ENCODE measurements at regions not wholly inside any gene's neighbourhood (a gene's known extent, or its start where the extent isn't known, plus 50 kb on each side); places are given as distances from the start of the nearest gene placed in this dataset.

DNA sequence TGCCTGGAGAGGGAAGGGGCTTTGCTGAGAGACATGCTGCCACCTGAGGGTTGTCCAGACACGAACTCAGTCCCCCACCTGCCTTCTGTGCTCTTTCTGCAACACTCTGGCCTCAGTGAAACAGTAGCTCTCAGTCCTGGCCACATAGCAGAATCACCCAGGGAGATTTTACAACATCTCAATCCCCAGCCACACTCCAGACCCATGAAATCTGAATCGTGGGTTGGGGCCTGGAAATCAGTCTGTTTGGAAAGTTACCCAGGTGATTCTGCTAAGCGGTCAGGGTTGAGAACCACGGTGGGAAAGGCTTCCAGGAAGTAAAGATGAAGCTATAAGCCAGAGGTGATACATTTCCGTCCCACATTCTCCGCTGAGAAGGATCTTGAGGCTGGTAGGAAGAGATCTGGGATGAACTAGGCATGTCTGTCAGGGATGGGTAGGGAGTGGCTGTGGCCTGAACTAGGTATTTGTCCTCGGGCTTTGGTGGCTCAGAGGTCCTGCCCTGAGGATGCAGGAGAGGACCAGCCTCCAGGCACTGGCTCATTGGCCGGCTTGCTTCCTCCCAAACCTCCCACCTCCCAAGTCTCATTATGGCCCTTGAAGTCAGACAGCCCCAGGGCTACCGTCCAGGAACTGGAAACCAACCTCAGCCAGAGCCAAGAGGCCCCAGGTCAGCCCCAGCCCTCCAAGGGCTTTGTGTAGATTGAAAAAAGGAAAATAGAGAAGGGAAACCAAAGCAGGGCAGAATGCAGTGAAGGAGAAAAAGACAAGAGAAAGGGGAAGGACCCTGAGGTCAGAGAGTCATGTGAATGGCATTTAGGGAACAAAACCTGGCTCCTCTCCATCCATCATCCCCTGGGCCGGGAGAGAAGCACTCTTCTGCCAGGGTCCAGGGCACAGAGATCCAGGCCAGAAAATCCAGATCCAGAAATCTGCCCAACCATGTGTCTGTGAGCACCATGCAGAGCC is 119.6 kb downstream of the ZFP36L2 start:
- no TSS peak for BruUV-seq (replicated peaks)
- Histone ChIP-seq H3K9me3 (replicated peaks; ENCODE audit: control insufficient read depth, insufficient read depth, low read length) (no peaks in the 10 kb centered on the region), H3K4me1 (ENCODE audit: control insufficient read depth, extremely low read depth, insufficient read depth, low read length) (peaks cover 4% of the 10 kb centered on the region), H3K9ac (replicated peaks; ENCODE audit: extremely low read depth, insufficient read depth, low read length) (no peak overlapping the region), H3K27me3 (ENCODE audit: control insufficient read depth in 2 of 2, insufficient read depth in 2 of 2, low read length in 2 of 2) (no peaks in the 10 kb centered on the region), H3K79me2 (ENCODE audit: control insufficient read depth, insufficient read depth, low read length) (no peaks in the 10 kb centered on the region), H3K27ac (ENCODE audit: insufficient read depth, low read depth, low read length) (no peak overlapping the region), H4K20me1 (replicated peaks; ENCODE audit: control insufficient read depth, extremely low read depth, insufficient read depth, low read length) (no peaks in the 10 kb centered on the region), H3K4me2 (ENCODE audit: insufficient read depth, low read length) (no peak overlapping the region), H3K4me3 (replicated peaks in 1 of 3; ENCODE audit: insufficient read depth in 1 of 3, low read depth in 1 of 3, low read length in 3 of 3) (no peak overlapping the region), H3K9me1 (replicated peaks; ENCODE audit: control insufficient read depth, extremely low read depth, insufficient read depth, low read length) (no peaks in the 10 kb centered on the region), H2AFZ (ENCODE audit: low read depth, low read length) (no peak overlapping the region), H3K36me3 (ENCODE audit: control insufficient read depth in 2 of 2, extremely low read depth in 1 of 2, insufficient read depth in 2 of 2, low read length in 2 of 2) (no peaks in the 10 kb centered on the region)
- ChIA-PET CTCF (interaction anchor here (0.8 to 4.1 kb wide), 5 partner anchors 12 to 83 kb away, joined by 3 to 22 read pairs (median 4); no protein-coding TSS in a partner anchor), POLR2A (no interaction called here)
- TF ChIP-seq MYC (IDR thresholded peaks at IDR 0.05; ENCODE audit: low read depth, low read length) (no peak), EZH2 (IDR thresholded peaks at IDR 0.05; ENCODE audit: borderline replicate concordance, low read depth, low read length, severe bottlenecking) (no peak), GATA2 (IDR thresholded peaks at IDR 0.05; ENCODE audit: insufficient read depth, insufficient read length, low read depth, low read length) (no peak), POLR2AphosphoS5 (IDR thresholded peaks at IDR 0.05; ENCODE audit: insufficient read depth, low read depth, low read length) (no peak), JUN (IDR thresholded peaks at IDR 0.05; ENCODE audit: borderline replicate concordance, insufficient read depth, insufficient read length, low read depth) (no peak), FOS (IDR thresholded peaks at IDR 0.05; ENCODE audit: borderline replicate concordance, insufficient read depth, low read length) (no peak), CTCF (IDR thresholded peaks at IDR 0.05; ENCODE audit: extremely low read depth in 1 of 2, insufficient read depth in 1 of 2, low read depth in 1 of 2, low read length in 2 of 2) (no peak), POLR2A (IDR thresholded peaks at IDR 0.05; ENCODE audit: low read depth, low read length) (no peak)
- TF ChIP-seq, protein P1, sequence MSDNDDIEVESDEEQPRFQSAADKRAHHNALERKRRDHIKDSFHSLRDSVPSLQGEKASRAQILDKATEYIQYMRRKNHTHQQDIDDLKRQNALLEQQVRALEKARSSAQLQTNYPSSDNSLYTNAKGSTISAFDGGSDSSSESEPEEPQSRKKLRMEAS (IDR thresholded peaks at IDR 0.05; ENCODE audit: insufficient read depth, insufficient read length) = no peak
- dilution Hi-C loops (cut with MboI; ENCODE audit: extremely low pct_ligation_motif_present, low sequenced_read_pairs) (no loop called here), intact Hi-C loops (cut with micrococcal nuclease) (no loop called here)
- DNase-seq (ENCODE audit: low read depth, low spot score) = no peak
- peak; percentile 48 for FAIRE-seq

Measured in endothelial cell of umbilical vein (primary cell).